H1 (cell line): ENCODE measurements at regions not wholly inside any gene's neighbourhood (a gene's known extent, or its start where the extent isn't known, plus 50 kb on each side); places are given as distances from the start of the nearest gene placed in this dataset.

ENCODE experiments used
- CTCF ChIA-PET: fragments of 300-600 bp; sonication (Branson Sonifier 250); formaldehyde crosslinking; loops from one replicate; lab custom pipeline; 2021; ENCODE audit not compliant: partially characterized antibody; lab: Charles Lee
- POLR2A ChIA-PET: fragments of 300-600 bp; sonication (Branson Sonifier 250); formaldehyde crosslinking; loops from one replicate; lab custom pipeline; 2021; ENCODE audit warnings: inconsistent platforms; ENCODE audit not compliant: partially characterized antibody; lab: Charles Lee
- DNase-seq, 2 experiments: peaks; one replicate each; pipeline versions ENCODE4 v3.0.0 to v3.0.0-alpha.2; 2010 to 2022; ENCODE audit warnings: low spot score in 2 of 2, low read depth in 1 of 2, mixed read lengths in 1 of 2
- FAIRE-seq: peaks from 2 replicates; lab custom pipeline; 2011; peaks lifted over from hg19 to GRCh38; lab: Jason Lieb, UNC
- H2AFZ ChIP-seq: 2 replicates; pipeline ENCODE4 v1.8.1; 2012; ENCODE audit warnings: low read length, inconsistent platforms
- H2AK5ac ChIP-seq: 2 replicates; pipeline ENCODE4 v1.6.1; 2013; ENCODE audit warnings: low read depth, low read length
- H2BK120ac ChIP-seq: replicated peaks from 2 replicates; pipeline ENCODE3; 2013; ENCODE audit warnings: low read depth, low read length, inconsistent platforms
- H2BK12ac ChIP-seq: 2 replicates; pipeline ENCODE4 v1.6.1; 2013; ENCODE audit warnings: low read depth, low read length
- H2BK15ac ChIP-seq: 2 replicates; pipeline ENCODE4 v1.6.1; 2013; ENCODE audit warnings: low read length
- H2BK20ac ChIP-seq: 2 replicates; pipeline ENCODE4 v1.6.1; 2013; ENCODE audit warnings: low read length
- H2BK5ac ChIP-seq: 2 replicates; pipeline ENCODE4 v1.6.1; 2013; ENCODE audit warnings: low read depth, low read length
- H3K14ac ChIP-seq: 2 replicates; pipeline ENCODE4 v1.6.1; 2013; ENCODE audit warnings: inconsistent platforms; ENCODE audit not compliant: insufficient read length
- H3K18ac ChIP-seq: 2 replicates; pipeline ENCODE4 v1.6.1; 2013; ENCODE audit warnings: low read length; ENCODE audit errors: extremely low read depth
- H3K23ac ChIP-seq: 2 replicates; pipeline ENCODE4 v1.6.1; 2013; ENCODE audit warnings: inconsistent platforms; ENCODE audit not compliant: insufficient read length
- H3K23me2 ChIP-seq: 2 replicates; pipeline ENCODE4 v1.6.1; 2013; ENCODE audit warnings: low read depth, low read length
- H3K27ac ChIP-seq: 2 replicates; pipeline ENCODE4 v1.6.1; 2011; ENCODE audit warnings: low read depth, low read length, inconsistent platforms
- H3K27me3 ChIP-seq, 4 experiments: replicated peaks in 1 of 4; 1 replicate in 1 of 4; 2 replicates in 3 of 4; pipeline versions ENCODE4 v1.6.1 to v1.8.1; 2011 to 2013; ENCODE audit warnings: low read length in 3 of 4, mild to moderate bottlenecking in 3 of 4, inconsistent platforms in 2 of 4, mixed read lengths in 2 of 4, moderate library complexity in 1 of 4; ENCODE audit not compliant: control insufficient read depth in 3 of 4, insufficient read depth in 3 of 4; ENCODE audit errors: extremely low read depth in 1 of 4
- H3K36me3 ChIP-seq, 4 experiments: 2 replicates each; pipeline versions ENCODE4 v1.6.1 to v1.8.1; 2011 to 2013; ENCODE audit warnings: mild to moderate bottlenecking in 4 of 4, low read length in 3 of 4, moderate library complexity in 2 of 4, control low read depth in 1 of 4, inconsistent platforms in 1 of 4; ENCODE audit not compliant: insufficient read depth in 4 of 4, control insufficient read depth in 2 of 4
- H3K4ac ChIP-seq: replicated peaks from 2 replicates; pipeline ENCODE3; 2013; ENCODE audit warnings: low read length, low read depth, mixed read lengths, inconsistent platforms; ENCODE audit not compliant: insufficient read length
- H3K4me1 ChIP-seq, 4 experiments: replicated peaks in 1 of 4; 1 replicate in 1 of 4; 2 replicates in 3 of 4; pipeline versions ENCODE4 v1.6.1 to v1.8.1; 2011 to 2013; ENCODE audit warnings: low read length in 3 of 4, inconsistent platforms in 2 of 4, mixed read lengths in 1 of 4; ENCODE audit not compliant: insufficient read depth in 4 of 4, control insufficient read depth in 3 of 4
- H3K4me2 ChIP-seq, 2 experiments: 2 replicates each; pipeline versions ENCODE4 v1.6.1 to v1.8.1; 2011 to 2013; ENCODE audit warnings: low read depth in 2 of 2, low read length in 2 of 2, control low read depth in 1 of 2, inconsistent platforms in 1 of 2, mild to moderate bottlenecking in 1 of 2; ENCODE audit not compliant: insufficient read depth in 1 of 2
- H3K4me3 ChIP-seq, 4 experiments: fragments of 200-600, 300-600 bp in 1 of 4; sonication (generic), shearing (Covaris generic), sonication (Bioruptor Twin) in 1 of 4; 2 replicates each; pipeline versions ENCODE4 v1.5.1 to v1.8.1; 2011 to 2016; ENCODE audit warnings: low read length in 4 of 4, low read depth in 3 of 4, control low read depth in 2 of 4, inconsistent platforms in 2 of 4, mild to moderate bottlenecking in 2 of 4, mixed read lengths in 1 of 4, moderate library complexity in 1 of 4; ENCODE audit not compliant: insufficient read depth in 2 of 4; ENCODE audit errors: extremely low read depth in 1 of 4
- H3K56ac ChIP-seq: replicated peaks from 2 replicates; pipeline ENCODE3; 2013; ENCODE audit warnings: low read depth, mild to moderate bottlenecking, mixed read lengths, low read length, inconsistent platforms; ENCODE audit not compliant: insufficient read length
- H3K79me1 ChIP-seq: 2 replicates; pipeline ENCODE4 v1.6.1; 2013; ENCODE audit warnings: low read depth, low read length, control low read depth
- H3K79me2 ChIP-seq, 2 experiments: 2 replicates each; pipeline versions ENCODE4 v1.6.1 to v1.8.1; 2012 to 2013; ENCODE audit warnings: low read length in 2 of 2, mild to moderate bottlenecking in 2 of 2, inconsistent platforms in 1 of 2; ENCODE audit not compliant: insufficient read depth in 2 of 2, control insufficient read depth in 1 of 2
- H3K9ac ChIP-seq, 4 experiments: replicated peaks in 1 of 4; 1 replicate in 1 of 4; 2 replicates in 3 of 4; pipeline versions ENCODE4 v1.6.1 to v1.8.1; 2011 to 2013; ENCODE audit warnings: low read depth in 3 of 4, low read length in 3 of 4, control low read depth in 2 of 4, mild to moderate bottlenecking in 2 of 4, moderate library complexity in 2 of 4, inconsistent platforms in 1 of 4; ENCODE audit errors: extremely low read depth in 1 of 4
- H3K9me3 ChIP-seq, 2 experiments: 2 replicates each; pipeline versions ENCODE4 v1.6.1 to v1.8.1; 2012 to 2013; ENCODE audit warnings: mild to moderate bottlenecking in 2 of 2, moderate library complexity in 2 of 2, control low read depth in 1 of 2, inconsistent platforms in 1 of 2, low read depth in 1 of 2, low read length in 1 of 2, mixed read lengths in 1 of 2; ENCODE audit not compliant: insufficient read depth in 2 of 2
- H4K20me1 ChIP-seq, 2 experiments: replicated peaks in 1 of 2; 2 replicates each; pipeline versions ENCODE3 to v1.8.1; 2011 to 2013; ENCODE audit warnings: inconsistent platforms in 2 of 2, low read length in 2 of 2, mild to moderate bottlenecking in 1 of 2; ENCODE audit not compliant: insufficient read depth in 2 of 2, control insufficient read depth in 1 of 2
- H4K5ac ChIP-seq: 2 replicates; pipeline ENCODE4 v1.6.1; 2013; ENCODE audit warnings: low read length, low read depth, mixed read lengths, inconsistent platforms; ENCODE audit not compliant: insufficient read length
- H4K8ac ChIP-seq: 2 replicates; pipeline ENCODE4 v1.8.0; 2013; ENCODE audit warnings: mild to moderate bottlenecking, moderate library complexity, low read length, inconsistent platforms; ENCODE audit not compliant: insufficient read depth; ENCODE audit errors: extremely low read depth
- H4K91ac ChIP-seq: replicated peaks from 2 replicates; pipeline ENCODE3; 2013; ENCODE audit warnings: low read length, mixed read lengths, inconsistent platforms; ENCODE audit not compliant: insufficient read length
- ATF2 ChIP-seq: IDR thresholded peaks from 2 replicates; pipeline ENCODE4 v1.6.1; 2012; ENCODE audit warnings: low read length, inconsistent platforms
- HDAC6 ChIP-seq: IDR thresholded peaks from one replicate; pipeline ENCODE4 v1.7.1; 2012; ENCODE audit warnings: low read depth, mild to moderate bottlenecking, inconsistent platforms, low read length, moderate library complexity
- POU5F1 ChIP-seq: IDR thresholded peaks from 2 replicates; pipeline ENCODE4 v1.6.1; 2011; ENCODE audit warnings: low read depth, mild to moderate bottlenecking, low read length, moderate library complexity
- SAP30 ChIP-seq: fragments of 300-600 bp; sonication (generic); IDR thresholded peaks from 2 replicates; pipeline ENCODE4 v1.7.1; 2012; ENCODE audit warnings: low read length, moderate library complexity, mild to moderate bottlenecking, inconsistent platforms; ENCODE audit not compliant: insufficient read depth, insufficient replicate concordance
- SP1 ChIP-seq: IDR thresholded peaks from 2 replicates; pipeline ENCODE4 v1.6.1; 2011; ENCODE audit warnings: low read depth, low read length
- TEAD4 ChIP-seq: IDR thresholded peaks from 2 replicates; pipeline ENCODE4 v1.6.1; 2012; ENCODE audit warnings: low read depth, low read length, inconsistent platforms, mixed read lengths

DNA sequence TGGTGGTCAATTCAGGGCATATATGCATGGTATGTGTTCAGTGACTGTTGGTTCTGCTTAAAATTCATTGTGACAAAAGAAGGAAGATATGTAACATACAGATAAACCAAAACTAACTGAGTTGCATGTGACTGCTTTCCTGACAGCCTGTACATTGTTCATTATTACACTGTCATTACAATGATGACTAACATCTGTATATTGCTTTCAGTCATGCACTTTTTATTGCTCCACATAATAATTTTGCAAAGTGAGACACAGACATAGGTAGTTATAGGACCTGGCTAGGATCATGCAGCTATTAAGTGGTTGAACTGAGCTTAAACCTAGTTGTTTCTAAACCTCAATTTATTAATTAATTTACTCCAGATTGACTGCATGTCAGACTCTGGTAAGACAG, 703.2 kb downstream of the HDGFL1 start:
- no peak overlapping the region for H3K4me2 ChIP-seq
- no peak overlapping the region for H3K4me3 ChIP-seq
- H2AFZ ChIP-seq = no peak overlapping the region
- H3K18ac ChIP-seq = no peak overlapping the region
- no peaks in the 10 kb centered on the region for H3K79me2 ChIP-seq
- H3K27me3 ChIP-seq = no peaks in the 10 kb centered on the region
- H3K9me3 ChIP-seq = no peaks in the 10 kb centered on the region
- DNase-seq (no peak), FAIRE-seq (no peak)
- no peaks in the 10 kb centered on the region for H4K20me1 ChIP-seq
- no peaks in the 10 kb centered on the region for H3K23me2 ChIP-seq
- no peak overlapping the region for H3K56ac ChIP-seq
- no peak overlapping the region for H3K9ac ChIP-seq
- no peak overlapping the region for H4K5ac ChIP-seq
- no peak overlapping the region for H3K14ac ChIP-seq
- H2BK20ac ChIP-seq = no peak overlapping the region
- no peaks in the 10 kb centered on the region for H3K79me1 ChIP-seq
- no peak overlapping the region for H3K23ac ChIP-seq
- no peak overlapping the region for H2BK5ac ChIP-seq
- H4K8ac ChIP-seq = no peak overlapping the region
- H4K91ac ChIP-seq = no peak overlapping the region
- H2AK5ac ChIP-seq = no peak overlapping the region
- no peak overlapping the region for H2BK12ac ChIP-seq
- H3K36me3 ChIP-seq = no peaks in the 10 kb centered on the region
- no peak overlapping the region for H3K4ac ChIP-seq
- ChIA-PET CTCF (no interaction called here), POLR2A (no interaction called here)
- H2BK120ac ChIP-seq = no peak overlapping the region
- no peak overlapping the region for H2BK15ac ChIP-seq
- H3K27ac ChIP-seq = no peak overlapping the region
- no peaks in the 10 kb centered on the region for H3K4me1 ChIP-seq
- TF ChIP-seq HDAC6 (no peak), ATF2 (no peak), TEAD4 (no peak), SP1 (no peak), POU5F1 (no peak), SAP30 (no peak)
